PC-9 (cell line): ENCODE measurements at regions not wholly inside any gene's neighbourhood (a gene's known extent, or its start where the extent isn't known, plus 50 kb on each side); places are given as distances from the start of the nearest gene placed in this dataset.

Source experiments
- BruUV-seq: library from RNA; stranded (reverse); fragments of 400-500 nt; replicated peaks from 2 replicates; lab custom pipeline; 2021; lab: Mats Ljungman, UMichigan
- CTCF ChIA-PET: fragments of 300-600 bp; sonication (Branson Sonifier 250); formaldehyde crosslinking; loops from one replicate; lab custom pipeline; 2022; ENCODE audit warnings: antibody characterized with exemption; lab: Charles Lee
- POLR2A ChIA-PET: fragments of 300-600 bp; sonication (Branson Sonifier 250); formaldehyde crosslinking; loops from one replicate; lab custom pipeline; 2022; ENCODE audit warnings: antibody characterized with exemption; ENCODE audit not compliant: unreplicated experiment; lab: Charles Lee
- DNase-seq, 2 experiments: peaks; one replicate each; pipeline versions ENCODE4 v3.0.0 to v3.0.0-alpha.2; 2015 to 2022; ENCODE audit warnings: mixed read lengths in 1 of 2
- H2AFZ ChIP-seq: fragments of 200-600 bp; sonication (generic); 2 replicates; pipeline ENCODE4 v1.8.1; 2017; ENCODE audit warnings: antibody characterized with exemption
- H3F3A ChIP-seq: fragments of 200-600 bp; sonication (generic); 2 replicates; pipeline ENCODE4 v1.8.1; 2017; ENCODE audit warnings: antibody characterized with exemption, mild to moderate bottlenecking, low read depth; ENCODE audit not compliant: insufficient read depth
- H3K27ac ChIP-seq: fragments of 200-600 bp; sonication (generic); 2 replicates; pipeline ENCODE4 v1.6.1; 2016; ENCODE audit warnings: mixed run types
- H3K27me3 ChIP-seq: fragments of 200-600 bp; sonication (generic); 2 replicates; pipeline ENCODE4 v1.6.1; 2016; ENCODE audit warnings: low read depth, mixed run types; ENCODE audit not compliant: insufficient read depth
- H3K36me3 ChIP-seq: fragments of 200-600 bp; sonication (generic); 2 replicates; pipeline ENCODE4 v1.6.1; 2016; ENCODE audit warnings: low read depth, mixed run types
- H3K4me1 ChIP-seq: fragments of 200-600 bp; sonication (generic); replicated peaks from 2 replicates; pipeline ENCODE4 v1.6.1; 2016; ENCODE audit warnings: mixed run types; ENCODE audit not compliant: insufficient read depth
- H3K4me2 ChIP-seq: fragments of 200-600 bp; sonication (generic); 2 replicates; pipeline ENCODE4 v1.6.1; 2017; ENCODE audit warnings: mixed run types
- H3K4me3 ChIP-seq: fragments of 200-600 bp; sonication (generic); 2 replicates; pipeline ENCODE4 v1.6.1; 2016; ENCODE audit warnings: mixed run types
- H3K79me2 ChIP-seq: fragments of 200-600 bp; sonication (generic); 2 replicates; pipeline ENCODE4 v1.6.1; 2017; ENCODE audit warnings: low read depth, mixed run types
- H3K9me2 ChIP-seq: fragments of 200-600 bp; sonication (generic); 2 replicates; pipeline ENCODE4 v1.8.1; 2017; ENCODE audit warnings: mild to moderate bottlenecking; ENCODE audit not compliant: insufficient read depth
- H3K9me3 ChIP-seq: fragments of 200-600 bp; sonication (generic); 2 replicates; pipeline ENCODE4 v1.8.1; 2016; ENCODE audit warnings: low read depth; ENCODE audit not compliant: insufficient read depth
- H4K20me1 ChIP-seq: fragments of 200-600 bp; sonication (generic); 2 replicates; pipeline ENCODE4 v1.8.1; 2017; ENCODE audit not compliant: insufficient read depth
- EZH2 ChIP-seq: fragments of 200-600 bp; sonication (generic); IDR thresholded peaks from 2 replicates; pipeline ENCODE4 v1.8.0; 2017; ENCODE audit warnings: antibody characterized with exemption, low read depth
- intact Hi-C: fragments of 100-400 bp; cut with micrococcal nuclease; formaldehyde crosslinking; loops from one replicate; pipeline ENCODE4 v1.10.0; 2022; ENCODE audit not compliant: unreplicated experiment
- TF ChIP-seq, protein P1 (sequence below): fragments of 200-600 bp; sonication (generic); conservative IDR thresholded peaks from 2 replicates; pipeline ENCODE4 v1.6.1; 2017; ENCODE audit warnings: mixed run types, antibody characterized with exemption, mild to moderate bottlenecking, moderate library complexity

- BruUV-seq = no TSS peak
- intact Hi-C loops = no loop called here
- H3F3A ChIP-seq = no peaks in the 10 kb centered on the region
- POLR2A ChIA-PET = no interaction called here
- CTCF ChIA-PET = no interaction called here
- TF ChIP-seq EZH2 = no peak
- H3K27me3 ChIP-seq = peaks cover 24% of the 10 kb centered on the region
- no peaks in the 10 kb centered on the region for H4K20me1 ChIP-seq
- H3K9me2 ChIP-seq = no peaks in the 10 kb centered on the region
- no peaks in the 10 kb centered on the region for H3K79me2 ChIP-seq
- no peaks in the 10 kb centered on the region for H3K36me3 ChIP-seq
- H3K27ac ChIP-seq = no peak overlapping the region
- H2AFZ ChIP-seq = no peak overlapping the region
- no peak overlapping the region for H3K4me2 ChIP-seq
- no peaks in the 10 kb centered on the region for H3K9me3 ChIP-seq
- DNase-seq = no peak
- no peaks in the 10 kb centered on the region for H3K4me1 ChIP-seq
- H3K4me3 ChIP-seq = no peak overlapping the region
Observed at GRCh38 chr10:129320340-129320739, 146.7 kb upstream of the MGMT start.

- ChIA-PET POLR2A (no interaction called here), CTCF (no interaction called here)
- no peaks in the 10 kb centered on the region for H3K9me2 ChIP-seq
- H3K4me1 ChIP-seq = no peaks in the 10 kb centered on the region
- H3K36me3 ChIP-seq = no peaks in the 10 kb centered on the region
- H3K79me2 ChIP-seq = no peaks in the 10 kb centered on the region
- no peak overlapping the region for H2AFZ ChIP-seq
- no peaks in the 10 kb centered on the region for H4K20me1 ChIP-seq
- TF ChIP-seq, protein P1, sequence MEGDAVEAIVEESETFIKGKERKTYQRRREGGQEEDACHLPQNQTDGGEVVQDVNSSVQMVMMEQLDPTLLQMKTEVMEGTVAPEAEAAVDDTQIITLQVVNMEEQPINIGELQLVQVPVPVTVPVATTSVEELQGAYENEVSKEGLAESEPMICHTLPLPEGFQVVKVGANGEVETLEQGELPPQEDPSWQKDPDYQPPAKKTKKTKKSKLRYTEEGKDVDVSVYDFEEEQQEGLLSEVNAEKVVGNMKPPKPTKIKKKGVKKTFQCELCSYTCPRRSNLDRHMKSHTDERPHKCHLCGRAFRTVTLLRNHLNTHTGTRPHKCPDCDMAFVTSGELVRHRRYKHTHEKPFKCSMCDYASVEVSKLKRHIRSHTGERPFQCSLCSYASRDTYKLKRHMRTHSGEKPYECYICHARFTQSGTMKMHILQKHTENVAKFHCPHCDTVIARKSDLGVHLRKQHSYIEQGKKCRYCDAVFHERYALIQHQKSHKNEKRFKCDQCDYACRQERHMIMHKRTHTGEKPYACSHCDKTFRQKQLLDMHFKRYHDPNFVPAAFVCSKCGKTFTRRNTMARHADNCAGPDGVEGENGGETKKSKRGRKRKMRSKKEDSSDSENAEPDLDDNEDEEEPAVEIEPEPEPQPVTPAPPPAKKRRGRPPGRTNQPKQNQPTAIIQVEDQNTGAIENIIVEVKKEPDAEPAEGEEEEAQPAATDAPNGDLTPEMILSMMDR = no peak
- H3K27ac ChIP-seq = no peak overlapping the region
- no peaks in the 10 kb centered on the region for H3K9me3 ChIP-seq
- no TSS peak for BruUV-seq
- H3K27me3 ChIP-seq = peaks cover 24% of the 10 kb centered on the region
- no peak overlapping the region for H3K4me3 ChIP-seq
- no peaks in the 10 kb centered on the region for H3F3A ChIP-seq
- H3K4me2 ChIP-seq = no peak overlapping the region
- intact Hi-C loops = no loop called here
- DNase-seq = no peak
Observed at GRCh38 chr10:129321727-129322126, 145.3 kb upstream of the MGMT start.

DNA sequence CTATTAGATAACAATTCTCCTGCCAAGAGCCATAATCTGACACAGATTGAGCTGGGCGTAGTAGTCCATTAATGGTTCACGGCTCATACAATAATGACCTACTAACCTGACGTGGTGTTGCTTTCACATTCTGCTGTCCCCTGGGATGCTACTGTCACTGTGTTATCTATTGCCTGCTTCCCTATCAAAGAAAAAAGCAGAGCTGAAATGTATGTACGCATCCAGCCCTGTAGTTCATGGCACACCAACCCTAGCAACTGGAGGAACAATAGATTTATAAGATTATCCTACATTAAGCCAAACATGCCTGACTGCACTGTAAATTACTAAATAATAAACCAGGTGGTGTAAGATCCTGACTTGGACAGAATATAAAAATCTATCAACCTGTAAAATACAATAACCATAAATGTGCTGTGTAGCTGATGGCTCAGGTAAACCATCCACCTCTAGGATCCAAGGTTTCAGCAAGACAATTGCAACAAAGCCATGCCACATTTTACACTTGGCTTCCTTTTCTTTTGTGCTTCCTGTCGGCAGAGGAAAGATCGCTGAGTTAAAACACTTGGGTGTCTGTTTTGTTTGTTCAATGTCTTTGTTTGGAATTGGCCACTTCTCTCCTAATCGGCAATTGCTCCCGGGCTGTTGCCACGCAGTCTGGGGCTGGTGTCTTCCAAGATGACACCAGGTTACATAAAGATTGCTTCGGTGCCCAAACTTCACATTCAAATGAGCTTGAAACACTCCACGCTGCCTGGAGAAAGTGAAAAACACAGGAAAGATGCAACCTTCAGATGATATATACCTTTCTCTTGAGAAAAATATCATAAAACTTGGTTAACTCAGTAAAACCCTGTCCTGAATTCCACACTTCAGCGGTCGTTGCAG is 143.9 kb upstream of the MGMT start:
- Histone ChIP-seq H3K27me3 (peaks cover 24% of the 10 kb centered on the region), H3F3A (no peaks in the 10 kb centered on the region), H3K36me3 (no peaks in the 10 kb centered on the region), H4K20me1 (no peaks in the 10 kb centered on the region), H3K4me3 (no peak overlapping the region), H3K4me2 (no peak overlapping the region), H3K9me3 (no peaks in the 10 kb centered on the region), H3K79me2 (no peaks in the 10 kb centered on the region), H2AFZ (no peak overlapping the region), H3K9me2 (no peaks in the 10 kb centered on the region), H3K27ac (no peak overlapping the region), H3K4me1 (no peaks in the 10 kb centered on the region)
- intact Hi-C loops = no loop called here
- TF ChIP-seq, protein P1 = no peak
- no peak for TF ChIP-seq EZH2
- ChIA-PET CTCF (no interaction called here), POLR2A (no interaction called here)
- BruUV-seq = no TSS peak
- no peak for DNase-seq
